HEK293 (cell line): ENCODE measurements at regions not wholly inside any gene's neighbourhood (a gene's known extent, or its start where the extent isn't known, plus 50 kb on each side); places are given as distances from the start of the nearest gene placed in this dataset.

Source experiments
- CTCF ChIA-PET: fragments of 350-600 bp; formaldehyde crosslinking; extraction: SDS; loops from one replicate; lab custom pipeline; 2021; ENCODE audit warnings: antibody characterized with exemption; lab: Yijun Ruan, JAX
- POLR2A ChIA-PET: fragments of 300-600 bp; formaldehyde crosslinking; extraction: SDS; loops from one replicate; lab custom pipeline; 2020; ENCODE audit warnings: antibody characterized with exemption, inconsistent platforms; lab: Yijun Ruan, JAX
- H3K27ac ChIP-seq: fragments of 200-500 bp; sonication (Bioruptor generic); 2 replicates; pipeline ENCODE4 v1.5.1; 2014; ENCODE audit warnings: low read depth, low read length, control low read depth, inconsistent platforms; ENCODE audit errors: extremely low read depth
- H3K36me3 ChIP-seq, 2 experiments: fragments of 200-500 bp in 1 of 2; sonication (Bioruptor generic) in 1 of 2; 1 replicate in 1 of 2; 2 replicates in 1 of 2; pipeline ENCODE4 v1.5.1; 2014 to 2017; ENCODE audit warnings: inconsistent platforms in 2 of 2, low read length in 2 of 2; ENCODE audit not compliant: control insufficient read depth in 2 of 2, insufficient read depth in 1 of 2
- H3K4me1 ChIP-seq: fragments of 200-500 bp; sonication (Bioruptor generic); 2 replicates; pipeline ENCODE4 v1.5.1; 2014; ENCODE audit warnings: mild to moderate bottlenecking, low read length, inconsistent platforms; ENCODE audit not compliant: control insufficient read depth, insufficient read depth
- H3K4me3 ChIP-seq: 2 replicates; pipeline ENCODE4 v1.5.1; 2011; ENCODE audit warnings: low read depth, mild to moderate bottlenecking, control low read depth, low read length, moderate library complexity
- H3K9me3 ChIP-seq: fragments of 200-500 bp; sonication (Bioruptor generic); 2 replicates; pipeline ENCODE4 v1.5.1; 2014; ENCODE audit warnings: low read depth, low read length, inconsistent platforms; ENCODE audit not compliant: control insufficient read depth, insufficient read depth
- GLIS1 ChIP-seq: fragments of 450-650 bp; formaldehyde crosslinking; IDR thresholded peaks from 2 replicates; pipeline ENCODE4 v1.5.1; 2016; ENCODE audit warnings: missing biosample characterization, missing genetic modification characterization
- SP7 ChIP-seq: fragments of 450-650 bp; formaldehyde crosslinking; IDR thresholded peaks from 2 replicates; pipeline ENCODE4 v1.5.1; 2016; ENCODE audit warnings: missing biosample characterization, missing genetic modification characterization
- TRIM28 ChIP-seq: IDR thresholded peaks from 2 replicates; pipeline ENCODE4 v1.6.1; 2011; ENCODE audit warnings: low read length, control low read depth, borderline replicate concordance
- ZBTB48 ChIP-seq: fragments of 450-650 bp; formaldehyde crosslinking; IDR thresholded peaks from 2 replicates; pipeline ENCODE4 v1.5.1; 2016; ENCODE audit warnings: missing biosample characterization, missing genetic modification characterization
- ZBTB6 ChIP-seq: fragments of 450-650 bp; formaldehyde crosslinking; IDR thresholded peaks from 2 replicates; pipeline ENCODE4 v1.5.1; 2017; ENCODE audit warnings: missing biosample characterization, missing genetic modification characterization
- ZFHX2 ChIP-seq: fragments of 450-650 bp; formaldehyde crosslinking; conservative IDR thresholded peaks from 2 replicates; pipeline ENCODE4 v1.5.1; 2016; ENCODE audit warnings: missing biosample characterization, missing genetic modification characterization
- ZFP3 ChIP-seq: fragments of 450-650 bp; formaldehyde crosslinking; IDR thresholded peaks from 2 replicates; pipeline ENCODE4 v1.5.1; 2016; ENCODE audit warnings: low read depth, missing biosample characterization, missing genetic modification characterization
- ZFP69B ChIP-seq: fragments of 450-650 bp; formaldehyde crosslinking; IDR thresholded peaks from 2 replicates; pipeline ENCODE4 v1.5.1; 2016; ENCODE audit warnings: missing biosample characterization, missing genetic modification characterization
- ZNF112 ChIP-seq: fragments of 450-650 bp; formaldehyde crosslinking; IDR thresholded peaks from 2 replicates; pipeline ENCODE4 v1.5.0; 2017; ENCODE audit warnings: missing biosample characterization, missing genetic modification characterization
- ZNF146 ChIP-seq: fragments of 450-650 bp; formaldehyde crosslinking; IDR thresholded peaks from 2 replicates; pipeline ENCODE4 v1.5.1; 2016; ENCODE audit warnings: missing biosample characterization, missing genetic modification characterization
- ZNF223 ChIP-seq: fragments of 450-650 bp; formaldehyde crosslinking; IDR thresholded peaks from 2 replicates; pipeline ENCODE4 v1.5.1; 2016; ENCODE audit warnings: missing biosample characterization, missing genetic modification characterization
- ZNF266 ChIP-seq: fragments of 450-650 bp; formaldehyde crosslinking; IDR thresholded peaks from 2 replicates; pipeline ENCODE4 v1.5.1; 2016; ENCODE audit warnings: missing biosample characterization, missing genetic modification characterization, low read depth
- ZNF423 ChIP-seq: fragments of 450-650 bp; formaldehyde crosslinking; IDR thresholded peaks from 2 replicates; pipeline ENCODE4 v1.5.1; 2016; ENCODE audit warnings: missing biosample characterization, missing genetic modification characterization
- ZNF48 ChIP-seq: fragments of 450-650 bp; formaldehyde crosslinking; IDR thresholded peaks from 2 replicates; pipeline ENCODE4 v1.5.1; 2016; ENCODE audit warnings: missing biosample characterization, missing genetic modification characterization
- ZNF501 ChIP-seq: fragments of 450-650 bp; formaldehyde crosslinking; IDR thresholded peaks from 2 replicates; pipeline ENCODE4 v1.5.1; 2016; ENCODE audit warnings: missing biosample characterization, missing genetic modification characterization
- ZNF555 ChIP-seq: fragments of 450-650 bp; formaldehyde crosslinking; conservative IDR thresholded peaks from 2 replicates; pipeline ENCODE4 v1.5.1; 2017; ENCODE audit warnings: missing biosample characterization, mild to moderate bottlenecking, missing genetic modification characterization, inconsistent platforms
- ZNF580 ChIP-seq: fragments of 450-650 bp; formaldehyde crosslinking; IDR thresholded peaks from 2 replicates; pipeline ENCODE4 v1.5.1; 2016; ENCODE audit warnings: missing biosample characterization, missing genetic modification characterization
- ZNF626 ChIP-seq: fragments of 450-650 bp; sonication (Bioruptor Pico); formaldehyde crosslinking; IDR thresholded peaks from 2 replicates; pipeline ENCODE4 v1.5.1; 2018; ENCODE audit warnings: missing biosample characterization, missing genetic modification characterization, inconsistent platforms
- ZNF629 ChIP-seq: fragments of 450-650 bp; formaldehyde crosslinking; IDR thresholded peaks from 2 replicates; pipeline ENCODE4 v1.5.1; 2017; ENCODE audit warnings: missing biosample characterization, missing genetic modification characterization
- ZNF660 ChIP-seq: fragments of 450-650 bp; IDR thresholded peaks from 2 replicates; pipeline ENCODE4 v1.5.1; 2018; ENCODE audit warnings: missing biosample characterization, mild to moderate bottlenecking, missing genetic modification characterization
- ZNF76 ChIP-seq: fragments of 450-650 bp; formaldehyde crosslinking; IDR thresholded peaks from 2 replicates; pipeline ENCODE4; 2016; ENCODE audit warnings: low read depth, missing biosample characterization, missing genetic modification characterization, borderline replicate concordance
- ZNF776 ChIP-seq: fragments of 450-650 bp; formaldehyde crosslinking; IDR thresholded peaks from 2 replicates; pipeline ENCODE4 v1.5.0; 2017; ENCODE audit warnings: missing biosample characterization, missing genetic modification characterization, borderline replicate concordance
- ZNF791 ChIP-seq: fragments of 450-650 bp; formaldehyde crosslinking; IDR thresholded peaks from 2 replicates; pipeline ENCODE4 v1.5.1; 2016; ENCODE audit warnings: missing biosample characterization, missing genetic modification characterization
- ZSCAN23 ChIP-seq: fragments of 450-650 bp; formaldehyde crosslinking; IDR thresholded peaks from 2 replicates; pipeline ENCODE4 v1.5.1; 2016; ENCODE audit warnings: missing biosample characterization, missing genetic modification characterization
- TF ChIP-seq, protein P1 (sequence below): fragments of 450-650 bp; formaldehyde crosslinking; IDR thresholded peaks from 2 replicates; pipeline ENCODE4 v1.5.1; 2016; ENCODE audit warnings: missing biosample characterization, missing genetic modification characterization
- TF ChIP-seq, protein P2 (sequence below): fragments of 450-650 bp; formaldehyde crosslinking; IDR thresholded peaks from 2 replicates; pipeline ENCODE4 v1.5.1; 2016; ENCODE audit warnings: missing biosample characterization, missing genetic modification characterization

GRCh38 chr6:20309186-20309585, 92.5 kb upstream of the E2F3 start:
- Histone ChIP-seq H3K9me3 (no peaks in the 10 kb centered on the region), H3K4me1 (peaks cover 6% of the 10 kb centered on the region; the same call in 1 of the 2 replicates), H3K27ac (no peak overlapping the region), H3K4me3 (no peak overlapping the region), H3K36me3 (no peaks in the 10 kb centered on the region)
- no peak for TF ChIP-seq GLIS1 (tag by site-specific recombination)
- TF ChIP-seq, protein P1, sequence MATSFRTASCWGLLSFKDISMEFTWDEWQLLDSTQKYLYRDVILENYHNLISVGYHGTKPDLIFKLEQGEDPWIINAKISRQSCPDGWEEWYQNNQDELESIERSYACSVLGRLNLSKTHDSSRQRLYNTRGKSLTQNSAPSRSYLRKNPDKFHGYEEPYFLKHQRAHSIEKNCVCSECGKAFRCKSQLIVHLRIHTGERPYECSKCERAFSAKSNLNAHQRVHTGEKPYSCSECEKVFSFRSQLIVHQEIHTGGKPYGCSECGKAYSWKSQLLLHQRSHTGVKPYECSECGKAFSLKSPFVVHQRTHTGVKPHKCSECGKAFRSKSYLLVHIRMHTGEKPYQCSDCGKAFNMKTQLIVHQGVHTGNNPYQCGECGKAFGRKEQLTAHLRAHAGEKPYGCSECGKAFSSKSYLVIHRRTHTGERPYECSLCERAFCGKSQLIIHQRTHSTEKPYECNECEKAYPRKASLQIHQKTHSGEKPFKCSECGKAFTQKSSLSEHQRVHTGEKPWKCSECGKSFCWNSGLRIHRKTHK: no peak
- TF ChIP-seq ZNF266 (tag by site-specific recombination): no peak
- no peak for TF ChIP-seq ZNF629 (tag by site-specific recombination)
- TF ChIP-seq ZBTB48 (tag by site-specific recombination): no peak
- TF ChIP-seq, protein P2, sequence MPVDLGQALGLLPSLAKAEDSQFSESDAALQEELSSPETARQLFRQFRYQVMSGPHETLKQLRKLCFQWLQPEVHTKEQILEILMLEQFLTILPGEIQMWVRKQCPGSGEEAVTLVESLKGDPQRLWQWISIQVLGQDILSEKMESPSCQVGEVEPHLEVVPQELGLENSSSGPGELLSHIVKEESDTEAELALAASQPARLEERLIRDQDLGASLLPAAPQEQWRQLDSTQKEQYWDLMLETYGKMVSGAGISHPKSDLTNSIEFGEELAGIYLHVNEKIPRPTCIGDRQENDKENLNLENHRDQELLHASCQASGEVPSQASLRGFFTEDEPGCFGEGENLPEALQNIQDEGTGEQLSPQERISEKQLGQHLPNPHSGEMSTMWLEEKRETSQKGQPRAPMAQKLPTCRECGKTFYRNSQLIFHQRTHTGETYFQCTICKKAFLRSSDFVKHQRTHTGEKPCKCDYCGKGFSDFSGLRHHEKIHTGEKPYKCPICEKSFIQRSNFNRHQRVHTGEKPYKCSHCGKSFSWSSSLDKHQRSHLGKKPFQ (tag by site-specific recombination): no peak
- TF ChIP-seq ZSCAN23 (tag by site-specific recombination): no peak
- TF ChIP-seq ZNF223 (tag by site-specific recombination): no peak
- TF ChIP-seq ZNF660: no peak
- no peak for TF ChIP-seq SP7
- no peak for TF ChIP-seq TRIM28
- no peak for TF ChIP-seq ZNF626
- no peak for TF ChIP-seq ZFHX2 (tag by site-specific recombination)
- no peak for TF ChIP-seq ZNF76 (tag by site-specific recombination)
- TF ChIP-seq ZNF501 (tag by site-specific recombination): no peak
- no peak for TF ChIP-seq ZNF580 (tag by site-specific recombination)
- ChIA-PET POLR2A (no interaction called here), CTCF (no interaction called here)

- ChIA-PET CTCF (interaction anchor here (1.1 kb wide), 1 partner anchor 28 kb away, joined by 3 read pairs; no protein-coding TSS in a partner anchor), POLR2A (no interaction called here)
- Histone ChIP-seq H3K9me3 (no peaks in the 10 kb centered on the region), H3K4me3 (no peak overlapping the region), H3K27ac (no peak overlapping the region), H3K4me1 (peaks cover 8% of the 10 kb centered on the region; the same call in 1 of the 2 replicates), H3K36me3 (no peaks in the 10 kb centered on the region)
- 0 out of 2 replicates have a peak, but pooled peaks have one; percentile 18 for TF ChIP-seq ZNF580 (tag by site-specific recombination)
- TF ChIP-seq ZNF112: no peak
- TF ChIP-seq ZNF146: peak; percentile 94
These were observed 91.5 kb upstream of the E2F3 start for GRCh38 chr6:20310185-20310584.

DNA sequence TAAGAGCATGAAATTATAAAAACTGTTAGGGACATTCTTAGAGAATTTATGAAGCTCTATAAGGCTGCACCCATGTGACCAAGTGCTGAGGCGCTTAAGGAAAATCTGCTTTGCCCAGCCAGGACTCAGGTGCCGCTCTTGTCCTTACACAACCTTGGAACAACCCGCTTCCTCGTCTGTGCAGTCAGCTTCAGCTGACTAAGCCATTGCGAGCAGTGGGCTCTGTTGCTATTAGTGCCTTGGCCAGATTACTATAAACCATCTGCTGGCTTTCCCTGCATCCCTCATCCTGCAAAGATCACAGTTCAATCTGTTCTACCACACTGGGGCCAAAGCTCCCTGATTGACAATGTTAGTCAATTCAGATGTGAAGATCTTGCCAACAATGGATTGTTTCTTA, 89.1 kb upstream of the E2F3 start:
- Histone ChIP-seq H3K4me3 (no peak overlapping the region), H3K9me3 (no peaks in the 10 kb centered on the region), H3K27ac (no peak overlapping the region), H3K4me1 (peaks cover 8% of the 10 kb centered on the region; the same call in 1 of the 2 replicates), H3K36me3 (no peaks in the 10 kb centered on the region)
- CTCF ChIA-PET: interaction anchor here (0.5 to 1.5 kb wide), 4 partner anchors 9 to 186 kb away, joined by 3 to 4 read pairs (median 3); no protein-coding TSS in a partner anchor
- POLR2A ChIA-PET: no interaction called here
- TF ChIP-seq ZFP69B (no peak), ZNF48 (tag by site-specific recombination) (no peak), ZNF776 (tag by site-specific recombination) (no peak), ZNF791 (no peak), ZNF555 (tag by site-specific recombination) (no peak), ZBTB6 (no peak), ZFP3 (tag by site-specific recombination) (no peak), ZNF423 (no peak)
